ENCODE measurements at regions not wholly inside any gene's neighbourhood (a gene's known extent, or its start where the extent isn't known, plus 50 kb on each side); places are given as distances from the start of the nearest gene placed in this dataset.

- H3K79me2 ChIP-seq (ENCODE audit: control insufficient read depth, insufficient read depth, low read length), result no peaks in the 10 kb centered on the region
- peaks cover 8% of the 10 kb centered on the region for H3K4me1 Mint-ChIP-seq
- intact Hi-C loops (cut with micrococcal nuclease), result loop anchor here (5.0 kb wide), 2 partner anchors 528 to 548 kb away; no protein-coding TSS in a partner anchor
- DNase-seq (peak; percentile 7), ATAC-seq (ENCODE audit: low read depth) (no peak)
- H3K27me3 ChIP-seq (replicated peaks in 1 of 4; ENCODE audit: control extremely low read depth in 1 of 4, control insufficient read depth in 3 of 4, insufficient read depth in 4 of 4, low read length in 3 of 4), result peaks cover 2 to 65% (median 60%) of the 10 kb centered on the region in 4 experiments
- no peaks in the 10 kb centered on the region for H3K36me3 ChIP-seq (replicated peaks in 1 of 2; ENCODE audit: control extremely low read depth in 1 of 2, control insufficient read depth in 1 of 2, extremely low read depth in 1 of 2, insufficient read depth in 2 of 2, low read length in 1 of 2)
- H3K4me2 ChIP-seq (replicated peaks; ENCODE audit: low read depth, low read length, poor library complexity, severe bottlenecking), result peak overlapping the region; percentile 37
- H3K9me3 ChIP-seq (ENCODE audit: control extremely low read depth in 1 of 3, control insufficient read depth in 2 of 3, insufficient read depth in 1 of 3, low read length in 2 of 3), result peaks cover 0 to 49% (median 18%) of the 10 kb centered on the region in 3 donors
- H3K27me3 Mint-ChIP-seq, result peaks cover 36% of the 10 kb centered on the region
- peaks cover 51 to 56% of the 10 kb centered on the region in 2 donors for H3K4me1 ChIP-seq (ENCODE audit: control insufficient read depth in 2 of 2, insufficient read depth in 2 of 2, low read length in 2 of 2)
- no peak overlapping the region for H3K4me3 ChIP-seq (ENCODE audit: control extremely low read depth in 1 of 5, extremely low read depth in 1 of 5, insufficient read depth in 1 of 5, low read depth in 2 of 5, low read length in 4 of 5)
- H2AFZ ChIP-seq (ENCODE audit: insufficient read depth, low read depth, low read length, poor library complexity, severe bottlenecking), result no peak overlapping the region
- CTCF ChIA-PET, result no interaction called here
- 14% methylated on average over 16 of the region's 28 CpGs for WGBS (ENCODE audit: insufficient coverage)
- H3K27ac ChIP-seq (ENCODE audit: low read length in 2 of 2), result no peak overlapping the region
- H4K20me1 ChIP-seq (ENCODE audit: control insufficient read depth, insufficient read depth, low read length, poor library complexity, severe bottlenecking), result no peaks in the 10 kb centered on the region
- peak overlapping the region; percentile 3 for H3K9ac ChIP-seq (ENCODE audit: low read length)
- H3K27ac Mint-ChIP-seq, result no peak overlapping the region
- TF ChIP-seq EZH2 (IDR thresholded peaks at IDR 0.05; ENCODE audit: borderline replicate concordance, insufficient read depth, low read depth, low read length, poor library complexity, severe bottlenecking) (no peak), CTCF (IDR thresholded peaks at IDR 0.05) (no peak)
- POLR2A ChIA-PET, result no interaction called here
- no peak overlapping the region for H3K4me3 Mint-ChIP-seq
- no peaks in the 10 kb centered on the region for H3K9me3 Mint-ChIP-seq (ENCODE audit: insufficient read depth)
Observed at GRCh38 chr5:88144219-88145001, 124.2 kb downstream of the TMEM161B start.

GRCh38 chr5:88143693-88144218, 124.9 kb downstream of the TMEM161B start:
- H3K27ac ChIP-seq (ENCODE audit: low read length in 2 of 2), result no peak overlapping the region
- no peaks in the 10 kb centered on the region for H4K20me1 ChIP-seq (ENCODE audit: control insufficient read depth, insufficient read depth, low read length, poor library complexity, severe bottlenecking)
- peak overlapping the region; percentile 37 for H3K4me2 ChIP-seq (replicated peaks; ENCODE audit: low read depth, low read length, poor library complexity, severe bottlenecking)
- peaks cover 2 to 70% (median 62%) of the 10 kb centered on the region in 4 experiments for H3K27me3 ChIP-seq (replicated peaks in 1 of 4; ENCODE audit: control extremely low read depth in 1 of 4, control insufficient read depth in 3 of 4, insufficient read depth in 4 of 4, low read length in 3 of 4)
- no peaks in the 10 kb centered on the region for H3K36me3 ChIP-seq (replicated peaks in 1 of 2; ENCODE audit: control extremely low read depth in 1 of 2, control insufficient read depth in 1 of 2, extremely low read depth in 1 of 2, insufficient read depth in 2 of 2, low read length in 1 of 2)
- peak; percentile 9 for DNase-seq
- ATAC-seq (ENCODE audit: low read depth), result no peak
- H3K4me1 Mint-ChIP-seq, result peaks cover 8% of the 10 kb centered on the region
- intact Hi-C loops (cut with micrococcal nuclease), result loop anchor here (5.0 kb wide), 2 partner anchors 529 to 549 kb away; no protein-coding TSS in a partner anchor
- no peak overlapping the region for H3K27ac Mint-ChIP-seq
- H3K4me1 ChIP-seq (ENCODE audit: control insufficient read depth in 2 of 2, insufficient read depth in 2 of 2, low read length in 2 of 2), result peaks cover 51 to 56% of the 10 kb centered on the region in 2 donors
- H3K9ac ChIP-seq (ENCODE audit: low read length), result peak overlapping the region; percentile 3
- H3K4me3 Mint-ChIP-seq, result no peak overlapping the region
- peaks cover 0 to 49% (median 18%) of the 10 kb centered on the region in 3 donors for H3K9me3 ChIP-seq (ENCODE audit: control extremely low read depth in 1 of 3, control insufficient read depth in 2 of 3, insufficient read depth in 1 of 3, low read length in 2 of 3)
- ChIA-PET POLR2A (no interaction called here), CTCF (no interaction called here)
- peak overlapping the region in 1 of 5 experiments; percentile 37 for H3K4me3 ChIP-seq (ENCODE audit: control extremely low read depth in 1 of 5, extremely low read depth in 1 of 5, insufficient read depth in 1 of 5, low read depth in 2 of 5, low read length in 4 of 5)
- WGBS (ENCODE audit: insufficient coverage), result 53% methylated on average over 2 of the region's 10 CpGs
- TF ChIP-seq CTCF (IDR thresholded peaks at IDR 0.05), result no peak
- no peak for TF ChIP-seq EZH2 (IDR thresholded peaks at IDR 0.05; ENCODE audit: borderline replicate concordance, insufficient read depth, low read depth, low read length, poor library complexity, severe bottlenecking)
- H2AFZ ChIP-seq (ENCODE audit: insufficient read depth, low read depth, low read length, poor library complexity, severe bottlenecking), result no peak overlapping the region
- no peaks in the 10 kb centered on the region for H3K79me2 ChIP-seq (ENCODE audit: control insufficient read depth, insufficient read depth, low read length)
- peaks cover 43% of the 10 kb centered on the region for H3K27me3 Mint-ChIP-seq
- no peaks in the 10 kb centered on the region for H3K9me3 Mint-ChIP-seq (ENCODE audit: insufficient read depth)

Measured in B cell (primary cell).